ENCODE measurements at regions not wholly inside any gene's neighbourhood (a gene's known extent, or its start where the extent isn't known, plus 50 kb on each side); places are given as distances from the start of the nearest gene placed in this dataset.

DNA sequence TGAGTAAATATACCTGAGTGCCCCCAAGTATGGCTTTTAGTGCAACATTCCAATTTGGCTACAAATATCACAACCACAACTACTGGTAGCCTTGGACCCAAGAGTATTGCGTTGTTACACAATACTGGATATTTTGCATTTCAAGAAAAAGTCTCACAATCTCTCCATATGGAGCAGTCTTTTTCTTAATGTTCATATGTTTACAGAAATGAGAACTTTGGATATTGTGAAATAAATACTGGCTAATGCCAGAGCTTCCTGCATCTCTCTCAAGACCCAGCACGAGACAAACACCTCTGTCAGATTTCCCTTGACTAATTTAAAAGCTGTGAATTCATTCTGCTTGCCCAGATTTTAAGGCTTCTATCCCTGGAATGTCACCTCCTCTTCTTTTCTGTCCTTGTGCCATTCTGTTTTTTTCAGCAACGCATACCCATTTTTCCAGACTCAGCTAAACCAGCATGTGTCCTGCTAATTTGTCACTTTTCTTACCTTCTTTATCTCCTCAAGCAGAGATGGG, 136.2 kb upstream of the BACE2 start:
- no peak overlapping the region for H3K4me3 ChIP-seq (ENCODE audit: low read length)
- TF ChIP-seq, protein P1, sequence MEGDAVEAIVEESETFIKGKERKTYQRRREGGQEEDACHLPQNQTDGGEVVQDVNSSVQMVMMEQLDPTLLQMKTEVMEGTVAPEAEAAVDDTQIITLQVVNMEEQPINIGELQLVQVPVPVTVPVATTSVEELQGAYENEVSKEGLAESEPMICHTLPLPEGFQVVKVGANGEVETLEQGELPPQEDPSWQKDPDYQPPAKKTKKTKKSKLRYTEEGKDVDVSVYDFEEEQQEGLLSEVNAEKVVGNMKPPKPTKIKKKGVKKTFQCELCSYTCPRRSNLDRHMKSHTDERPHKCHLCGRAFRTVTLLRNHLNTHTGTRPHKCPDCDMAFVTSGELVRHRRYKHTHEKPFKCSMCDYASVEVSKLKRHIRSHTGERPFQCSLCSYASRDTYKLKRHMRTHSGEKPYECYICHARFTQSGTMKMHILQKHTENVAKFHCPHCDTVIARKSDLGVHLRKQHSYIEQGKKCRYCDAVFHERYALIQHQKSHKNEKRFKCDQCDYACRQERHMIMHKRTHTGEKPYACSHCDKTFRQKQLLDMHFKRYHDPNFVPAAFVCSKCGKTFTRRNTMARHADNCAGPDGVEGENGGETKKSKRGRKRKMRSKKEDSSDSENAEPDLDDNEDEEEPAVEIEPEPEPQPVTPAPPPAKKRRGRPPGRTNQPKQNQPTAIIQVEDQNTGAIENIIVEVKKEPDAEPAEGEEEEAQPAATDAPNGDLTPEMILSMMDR (IDR thresholded peaks at IDR 0.05; ENCODE audit: insufficient read depth, low read depth, low read length, missing control alignments), result no peak

DNA sequence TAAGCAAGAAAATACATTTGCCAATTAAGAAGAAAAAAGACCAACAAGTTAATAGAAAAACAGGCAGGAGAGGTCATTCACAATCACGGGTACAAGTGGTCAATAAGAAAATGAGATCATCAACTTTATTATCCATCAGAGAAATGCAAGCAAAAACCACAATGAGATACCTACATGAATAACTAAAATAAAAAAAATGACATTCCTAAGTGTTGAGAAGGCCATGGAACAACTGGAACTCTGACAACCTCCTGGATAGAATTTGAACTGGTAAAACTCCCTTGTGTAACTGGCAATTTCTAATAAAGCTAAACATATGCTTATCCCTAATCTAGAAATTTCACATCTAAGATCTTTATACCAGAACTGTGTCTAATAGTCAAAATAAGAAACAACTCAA, 135.4 kb upstream of the BACE2 start:
- peak; percentile 42 for DNase-seq (ENCODE audit: low read depth)
- H3K4me3 ChIP-seq (ENCODE audit: low read length), result no peak overlapping the region
- TF ChIP-seq, protein P1 (IDR thresholded peaks at IDR 0.05; ENCODE audit: insufficient read depth, low read depth, low read length, missing control alignments), result no peak

More for the DNA sequence above, 136.2 kb upstream of the BACE2 start:
- DNase-seq (ENCODE audit: low read depth), result no peak

DNA sequence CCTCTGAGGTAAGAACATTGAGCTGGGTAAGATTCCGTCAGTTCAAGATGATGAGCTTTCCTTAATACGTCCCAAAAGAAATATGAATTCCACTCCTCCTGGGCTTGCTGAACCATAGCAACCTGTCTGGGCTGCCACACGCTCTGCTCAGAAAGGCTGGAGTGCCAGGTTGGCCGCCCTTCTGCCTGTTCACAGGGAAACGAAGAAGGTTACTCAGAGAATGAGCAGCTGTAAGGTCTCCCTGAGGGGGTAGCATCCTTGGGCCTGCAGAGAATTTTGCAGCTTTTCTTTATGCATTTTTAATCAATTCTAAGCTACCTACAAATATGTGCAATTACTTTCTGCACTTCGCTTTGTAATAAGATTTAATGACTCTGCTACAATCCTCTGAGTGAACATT, 130.7 kb upstream of the BACE2 start:
- no peak overlapping the region for H3K4me3 ChIP-seq (ENCODE audit: low read length)
- no peak for DNase-seq (ENCODE audit: low read depth)
- TF ChIP-seq, protein P1 (IDR thresholded peaks at IDR 0.05; ENCODE audit: insufficient read depth, low read depth, low read length, missing control alignments), result no peak

GRCh38 chr21:41037936-41038335, 130.0 kb upstream of the BACE2 start:
- no peak for DNase-seq (ENCODE audit: low read depth)
- TF ChIP-seq, protein P1 (IDR thresholded peaks at IDR 0.05; ENCODE audit: insufficient read depth, low read depth, low read length, missing control alignments), result no peak
- H3K4me3 ChIP-seq (ENCODE audit: low read length), result no peak overlapping the region

- TF ChIP-seq, protein P1 (IDR thresholded peaks at IDR 0.05; ENCODE audit: insufficient read depth, low read depth, low read length, missing control alignments), result peak; percentile 11
- no peak overlapping the region for H3K4me3 ChIP-seq (ENCODE audit: low read length)
- no peak for DNase-seq (ENCODE audit: low read depth)
Measured at GRCh38 chr21:41043014-41043413, 124.9 kb upstream of the BACE2 start.

DNA sequence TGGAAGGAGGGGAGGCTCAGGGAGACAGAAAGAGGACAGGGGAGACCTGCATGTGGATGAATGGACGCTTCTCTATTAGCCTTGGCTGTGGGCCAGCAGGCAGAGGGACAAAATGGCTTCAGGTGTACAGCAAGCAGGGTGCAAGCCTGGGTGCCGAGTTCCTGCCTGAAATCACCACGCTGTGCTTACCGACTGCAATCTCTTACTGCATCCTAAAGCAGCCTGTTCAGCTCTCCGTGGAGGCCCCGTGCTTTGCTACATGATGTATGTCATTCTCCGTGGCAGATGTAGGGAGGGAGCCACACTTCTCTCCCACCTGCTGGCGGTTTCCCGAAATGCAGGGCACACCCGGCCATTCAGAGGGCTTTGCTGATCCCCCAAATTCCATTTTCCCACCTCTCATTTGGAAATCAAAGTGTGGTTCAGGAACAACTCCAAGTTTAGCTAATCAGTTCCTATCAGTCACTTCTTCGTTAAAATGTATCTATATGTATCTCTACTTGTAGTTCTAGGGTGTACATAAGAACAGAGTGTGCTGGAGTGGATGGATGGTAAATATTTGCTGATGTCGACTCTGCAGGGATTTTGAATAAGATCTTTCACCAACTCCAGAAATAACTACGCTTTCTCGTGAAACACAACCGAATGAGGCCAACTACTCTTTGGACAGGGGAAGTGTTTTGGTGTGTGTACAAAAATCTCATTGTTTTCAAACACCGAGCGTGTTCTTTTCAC, 122.3 kb upstream of the BACE2 start:
- peak; percentile 44 for DNase-seq (ENCODE audit: low read depth)
- TF ChIP-seq, protein P1 (IDR thresholded peaks at IDR 0.05; ENCODE audit: insufficient read depth, low read depth, low read length, missing control alignments), result peak; percentile 55
- no peak overlapping the region for H3K4me3 ChIP-seq (ENCODE audit: low read length)

DNA sequence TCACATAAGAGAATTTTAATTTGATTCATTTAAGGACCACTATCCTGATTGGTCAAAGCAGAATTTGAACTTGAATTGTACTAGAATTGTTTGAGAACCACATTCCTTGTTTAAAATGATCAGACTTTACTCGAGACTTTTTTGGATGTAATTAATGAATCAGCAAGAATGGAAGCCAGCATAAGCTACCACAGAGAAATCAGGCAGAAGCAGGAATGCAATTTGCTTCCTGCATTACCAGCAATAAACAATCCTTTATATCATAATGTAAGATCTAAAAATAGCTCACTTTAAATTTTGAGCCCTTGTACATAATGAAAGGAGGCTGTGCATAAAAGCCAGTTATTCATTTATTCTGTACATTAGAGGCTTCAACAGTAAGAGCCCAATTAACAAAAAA, 119.8 kb upstream of the BACE2 start:
- DNase-seq (ENCODE audit: low read depth), result no peak
- H3K4me3 ChIP-seq (ENCODE audit: low read length), result no peak overlapping the region
- TF ChIP-seq, protein P1 (IDR thresholded peaks at IDR 0.05; ENCODE audit: insufficient read depth, low read depth, low read length, missing control alignments), result no peak
